GM12873 (cell line): ENCODE measurements at regions not wholly inside any gene's neighbourhood (a gene's known extent, or its start where the extent isn't known, plus 50 kb on each side); places are given as distances from the start of the nearest gene placed in this dataset.

Experiments used
- TF ChIP-seq, protein P1 (sequence below): IDR thresholded peaks from 2 replicates; pipeline ENCODE4 v1.5.1; 2012; ENCODE audit warnings: low read depth, mild to moderate bottlenecking, moderate library complexity, low read length, control low read depth; ENCODE audit not compliant: insufficient read depth; ENCODE audit errors: missing control alignments

DNA sequence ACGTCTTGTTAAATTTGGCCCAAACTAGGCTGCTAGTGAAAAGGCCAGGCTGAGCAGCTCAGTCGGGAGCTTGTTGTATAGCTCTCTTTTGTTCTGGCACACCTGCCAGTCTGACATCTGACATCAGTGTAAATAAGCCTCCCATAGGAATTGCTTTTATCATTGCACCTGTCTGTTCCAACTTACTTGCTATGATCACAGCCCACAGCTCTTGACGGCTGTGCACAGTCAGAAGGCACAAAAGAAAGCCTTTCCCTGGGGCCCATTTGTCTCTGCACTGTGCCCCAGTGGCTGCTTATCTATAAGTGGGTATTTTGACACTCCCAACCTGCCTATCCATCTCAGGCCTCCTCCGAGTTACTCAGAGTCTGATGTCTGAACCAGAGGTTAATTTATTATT is 324.5 kb downstream of the NUAK1 start:
- TF ChIP-seq, protein P1, sequence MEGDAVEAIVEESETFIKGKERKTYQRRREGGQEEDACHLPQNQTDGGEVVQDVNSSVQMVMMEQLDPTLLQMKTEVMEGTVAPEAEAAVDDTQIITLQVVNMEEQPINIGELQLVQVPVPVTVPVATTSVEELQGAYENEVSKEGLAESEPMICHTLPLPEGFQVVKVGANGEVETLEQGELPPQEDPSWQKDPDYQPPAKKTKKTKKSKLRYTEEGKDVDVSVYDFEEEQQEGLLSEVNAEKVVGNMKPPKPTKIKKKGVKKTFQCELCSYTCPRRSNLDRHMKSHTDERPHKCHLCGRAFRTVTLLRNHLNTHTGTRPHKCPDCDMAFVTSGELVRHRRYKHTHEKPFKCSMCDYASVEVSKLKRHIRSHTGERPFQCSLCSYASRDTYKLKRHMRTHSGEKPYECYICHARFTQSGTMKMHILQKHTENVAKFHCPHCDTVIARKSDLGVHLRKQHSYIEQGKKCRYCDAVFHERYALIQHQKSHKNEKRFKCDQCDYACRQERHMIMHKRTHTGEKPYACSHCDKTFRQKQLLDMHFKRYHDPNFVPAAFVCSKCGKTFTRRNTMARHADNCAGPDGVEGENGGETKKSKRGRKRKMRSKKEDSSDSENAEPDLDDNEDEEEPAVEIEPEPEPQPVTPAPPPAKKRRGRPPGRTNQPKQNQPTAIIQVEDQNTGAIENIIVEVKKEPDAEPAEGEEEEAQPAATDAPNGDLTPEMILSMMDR: no peak

DNA sequence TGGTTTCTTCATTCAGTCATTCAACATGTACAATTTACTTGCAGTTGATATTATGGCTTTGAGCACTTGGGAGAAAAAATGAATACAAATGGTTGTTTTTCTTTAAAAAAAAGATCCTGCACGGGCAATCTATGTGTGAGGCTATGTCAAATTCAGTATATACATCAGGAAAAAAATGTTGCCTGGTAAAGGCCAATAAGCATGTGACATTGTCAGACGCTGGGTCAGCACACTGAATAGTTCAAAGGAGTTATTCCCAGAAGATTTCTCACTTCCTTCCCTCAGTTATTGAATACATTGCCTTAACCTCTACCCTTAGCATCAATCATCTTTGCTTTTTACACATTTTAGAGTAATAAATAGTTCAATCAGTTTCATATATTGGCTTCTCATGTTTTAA is 319.2 kb downstream of the NUAK1 start:
- TF ChIP-seq, protein P1: no peak

DNA sequence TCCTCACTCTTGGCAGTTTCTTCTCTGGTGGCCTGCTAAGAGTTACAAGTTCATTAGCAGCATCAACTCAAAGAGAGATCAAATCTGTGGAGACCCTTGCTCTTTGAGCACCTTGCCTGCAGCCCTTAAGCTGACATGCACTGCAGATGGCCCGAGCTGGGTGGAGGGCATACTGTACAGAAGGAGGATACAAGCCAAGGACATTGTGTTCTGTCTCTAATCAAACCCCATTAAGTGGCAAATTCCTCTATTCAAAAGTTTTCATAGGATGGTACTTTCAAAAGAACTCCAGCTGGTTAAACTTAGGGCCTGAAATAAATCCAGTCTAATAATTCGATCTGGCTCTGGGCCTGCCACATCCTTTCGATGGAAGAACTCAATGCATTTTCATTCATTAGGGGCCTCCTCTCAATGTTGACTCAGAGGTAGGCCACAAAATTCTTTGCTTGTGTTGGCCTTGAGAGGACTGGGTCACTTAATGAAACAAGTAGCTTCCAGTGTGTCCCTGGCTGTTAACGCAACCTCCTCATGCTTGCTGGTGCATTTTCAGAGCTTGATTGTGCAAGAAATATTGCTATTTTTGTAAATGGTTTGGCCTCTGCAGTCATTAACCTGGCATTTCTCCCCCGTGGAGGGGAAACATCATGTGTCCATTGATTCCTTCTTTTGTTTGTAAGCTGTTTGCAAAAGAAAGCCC is 318.2 kb downstream of the NUAK1 start:
- TF ChIP-seq, protein P1: no peak

DNA sequence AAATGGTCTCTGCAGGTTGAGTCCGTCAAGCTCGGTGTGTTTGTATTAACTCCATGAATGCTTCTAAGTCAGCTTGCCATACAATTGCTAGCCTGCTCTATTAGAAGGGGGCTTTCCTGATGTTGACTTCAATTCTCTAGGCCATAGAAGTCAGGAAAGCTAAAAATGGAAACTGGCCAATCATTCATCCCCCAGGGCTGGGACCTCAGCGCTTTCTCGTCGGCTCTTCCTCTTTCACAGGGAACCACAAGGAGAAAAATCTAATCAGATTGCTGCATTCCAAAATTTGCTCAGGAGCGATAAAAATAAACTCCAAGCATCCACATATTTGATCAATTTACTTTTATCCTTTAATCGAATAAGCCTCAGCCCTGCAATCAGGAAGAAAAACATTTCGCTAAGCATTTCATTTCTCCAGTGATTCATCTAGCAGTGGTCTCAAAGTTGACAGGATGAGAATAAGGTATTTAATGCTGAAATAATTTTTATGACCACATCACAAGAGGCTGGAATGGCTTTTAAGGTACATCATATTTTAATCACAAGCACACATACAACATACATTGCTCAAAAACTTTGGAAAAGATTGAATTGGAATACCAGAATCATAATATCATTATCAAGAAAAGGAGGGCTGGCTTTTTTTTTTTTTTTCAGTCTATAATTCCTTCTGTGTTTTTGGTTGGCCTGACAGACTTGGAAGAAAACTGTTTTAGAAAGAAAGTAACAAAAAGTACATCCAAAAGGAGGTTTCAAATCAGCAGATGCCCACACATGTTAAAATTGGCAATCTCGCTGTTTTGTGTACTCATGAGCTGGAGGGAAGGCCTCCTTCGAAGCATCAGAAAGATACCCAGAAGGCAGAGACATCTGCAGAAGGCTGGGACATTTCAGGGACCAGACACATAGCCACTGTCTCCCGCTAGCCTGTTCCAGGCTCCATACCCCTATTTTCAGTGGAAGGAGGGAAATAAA is 316.3 kb downstream of the NUAK1 start:
- TF ChIP-seq, protein P1: no peak

DNA sequence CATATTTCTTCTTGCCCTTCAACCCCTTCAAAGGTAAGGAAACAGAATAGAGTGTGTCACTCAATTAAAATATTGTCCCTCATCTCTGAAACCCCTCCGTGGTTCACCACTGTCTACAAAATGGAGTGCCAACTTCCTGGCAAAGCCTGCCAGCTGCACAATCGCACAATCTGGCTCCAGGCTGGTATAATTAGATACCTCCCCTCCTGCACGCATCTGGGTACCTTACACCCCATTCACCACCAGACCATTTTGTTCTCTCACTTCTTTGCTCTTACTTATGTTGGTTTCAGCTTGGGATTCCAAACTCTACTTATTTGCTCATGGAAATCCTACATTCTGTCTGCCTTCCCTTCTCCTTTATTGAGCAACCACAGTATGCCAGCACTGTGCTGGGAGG is 314.9 kb downstream of the NUAK1 start:
- TF ChIP-seq, protein P1: no peak

DNA sequence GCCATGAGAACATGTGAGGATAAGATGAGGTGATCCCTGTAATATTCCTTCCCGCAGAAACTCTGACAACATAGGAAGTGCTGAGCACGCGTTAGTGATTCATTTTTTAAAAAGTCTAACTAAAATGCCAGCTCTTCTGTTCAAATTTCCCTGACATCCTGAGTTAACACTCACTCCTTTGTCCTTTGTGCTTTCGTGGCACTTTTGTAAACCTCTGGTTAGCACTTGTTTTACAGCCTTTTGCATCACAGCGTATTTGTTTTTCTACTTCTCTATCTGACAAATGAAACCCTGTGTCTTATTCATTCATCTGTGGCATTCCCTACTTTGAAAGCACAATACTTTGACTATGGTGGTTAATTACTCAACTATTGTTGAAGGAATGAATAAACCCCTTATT is 313.6 kb downstream of the NUAK1 start:
- TF ChIP-seq, protein P1: no peak

DNA sequence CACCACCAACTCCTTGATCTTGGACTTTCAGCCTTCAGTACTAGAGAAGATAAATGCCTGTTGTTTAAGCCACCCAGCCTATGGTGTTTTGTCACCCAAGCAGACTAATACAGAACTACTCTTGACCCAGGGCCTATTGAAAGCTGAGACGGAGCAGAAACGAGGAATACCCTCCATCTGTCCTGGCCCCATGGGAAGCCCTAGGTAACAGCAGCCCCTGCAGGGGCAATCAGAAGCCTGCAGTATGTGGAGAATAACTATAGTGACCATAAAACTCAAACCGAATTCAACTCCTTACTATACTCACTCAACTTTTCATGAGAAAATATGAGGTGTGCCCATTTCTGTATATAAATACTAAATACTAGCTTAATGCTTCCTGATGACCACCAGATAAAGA is 307.4 kb downstream of the NUAK1 start:
- TF ChIP-seq, protein P1: no peak
